ENCODE measurements at regions not wholly inside any gene's neighbourhood (a gene's known extent, or its start where the extent isn't known, plus 50 kb on each side); places are given as distances from the start of the nearest gene placed in this dataset.

DNA sequence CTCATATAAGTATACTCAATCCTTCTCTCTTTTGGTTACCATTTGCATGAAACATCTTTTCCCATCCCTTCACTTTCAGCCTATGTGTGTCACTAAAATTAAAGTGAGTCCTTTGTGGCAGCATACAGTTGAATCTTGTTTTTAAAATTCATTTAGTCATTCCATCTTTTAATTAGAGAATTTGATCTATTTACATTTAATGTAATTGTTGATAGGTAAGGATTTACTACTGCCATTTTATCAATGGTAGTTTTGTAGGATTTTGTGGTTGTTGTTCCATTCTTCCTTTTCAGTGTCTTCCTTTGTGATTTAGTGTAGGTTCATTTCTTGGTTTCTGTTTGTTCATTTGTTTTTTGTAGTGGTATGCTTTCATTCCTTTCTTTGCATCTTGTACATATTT, 191.9 kb upstream of the CTNNB1 start:
- TF ChIP-seq CTCF (IDR thresholded peaks at IDR 0.05) (no peak), ZFX (IDR thresholded peaks at IDR 0.05; ENCODE audit: borderline replicate concordance) (no peak)
